ENCODE measurements at regions not wholly inside any gene's neighbourhood (a gene's known extent, or its start where the extent isn't known, plus 50 kb on each side); places are given as distances from the start of the nearest gene placed in this dataset.

DNA sequence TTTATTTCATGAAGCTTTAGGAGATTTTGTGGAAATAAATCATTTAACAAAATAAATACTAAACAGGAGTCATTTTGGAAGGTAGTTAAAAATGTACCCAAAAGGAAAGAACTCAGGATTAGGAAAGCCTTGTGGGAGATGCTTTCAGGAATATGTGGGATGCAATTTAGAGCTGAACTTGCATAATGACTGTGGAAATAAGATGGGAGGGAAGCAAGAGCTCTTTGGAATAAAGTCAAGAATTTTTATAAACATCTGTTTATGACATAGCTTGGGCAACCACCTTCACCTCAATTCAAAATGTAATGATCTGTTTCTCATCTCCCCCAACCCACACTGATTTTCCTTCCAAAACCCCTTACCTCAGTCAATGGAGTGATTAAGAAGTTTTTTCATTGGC is 623.8 kb downstream of the FAT4 start:
- no peak overlapping the region for H3K4me3 ChIP-seq (ENCODE audit: low read length)
- DNase-seq (ENCODE audit: low read depth): peak; percentile 75
- TF ChIP-seq, protein P1, sequence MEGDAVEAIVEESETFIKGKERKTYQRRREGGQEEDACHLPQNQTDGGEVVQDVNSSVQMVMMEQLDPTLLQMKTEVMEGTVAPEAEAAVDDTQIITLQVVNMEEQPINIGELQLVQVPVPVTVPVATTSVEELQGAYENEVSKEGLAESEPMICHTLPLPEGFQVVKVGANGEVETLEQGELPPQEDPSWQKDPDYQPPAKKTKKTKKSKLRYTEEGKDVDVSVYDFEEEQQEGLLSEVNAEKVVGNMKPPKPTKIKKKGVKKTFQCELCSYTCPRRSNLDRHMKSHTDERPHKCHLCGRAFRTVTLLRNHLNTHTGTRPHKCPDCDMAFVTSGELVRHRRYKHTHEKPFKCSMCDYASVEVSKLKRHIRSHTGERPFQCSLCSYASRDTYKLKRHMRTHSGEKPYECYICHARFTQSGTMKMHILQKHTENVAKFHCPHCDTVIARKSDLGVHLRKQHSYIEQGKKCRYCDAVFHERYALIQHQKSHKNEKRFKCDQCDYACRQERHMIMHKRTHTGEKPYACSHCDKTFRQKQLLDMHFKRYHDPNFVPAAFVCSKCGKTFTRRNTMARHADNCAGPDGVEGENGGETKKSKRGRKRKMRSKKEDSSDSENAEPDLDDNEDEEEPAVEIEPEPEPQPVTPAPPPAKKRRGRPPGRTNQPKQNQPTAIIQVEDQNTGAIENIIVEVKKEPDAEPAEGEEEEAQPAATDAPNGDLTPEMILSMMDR (conservative IDR thresholded peaks at IDR 0.05; ENCODE audit: low read length): no peak

DNA sequence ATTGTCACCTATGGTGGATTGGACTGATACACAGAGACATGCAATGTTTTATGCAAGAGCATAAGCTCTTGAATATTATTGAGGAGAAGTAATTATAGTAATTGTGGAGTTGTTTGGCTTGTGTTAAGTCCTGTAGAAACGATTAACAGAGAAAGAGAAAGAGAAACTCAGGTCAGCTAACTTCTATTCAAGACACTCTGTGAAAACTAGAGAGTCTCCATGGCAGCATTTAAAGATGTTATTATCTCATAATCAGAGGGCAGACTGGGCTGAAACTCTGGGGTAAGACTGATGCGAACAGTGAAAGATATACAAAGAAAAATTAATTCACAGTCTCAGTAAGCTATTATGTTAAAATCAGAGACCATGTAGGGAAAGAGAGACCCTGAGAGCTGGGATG is 625.7 kb downstream of the FAT4 start:
- no peak overlapping the region for H3K4me3 ChIP-seq (ENCODE audit: low read length)
- DNase-seq (ENCODE audit: low read depth): no peak
- TF ChIP-seq, protein P1 (conservative IDR thresholded peaks at IDR 0.05; ENCODE audit: low read length): no peak

DNA sequence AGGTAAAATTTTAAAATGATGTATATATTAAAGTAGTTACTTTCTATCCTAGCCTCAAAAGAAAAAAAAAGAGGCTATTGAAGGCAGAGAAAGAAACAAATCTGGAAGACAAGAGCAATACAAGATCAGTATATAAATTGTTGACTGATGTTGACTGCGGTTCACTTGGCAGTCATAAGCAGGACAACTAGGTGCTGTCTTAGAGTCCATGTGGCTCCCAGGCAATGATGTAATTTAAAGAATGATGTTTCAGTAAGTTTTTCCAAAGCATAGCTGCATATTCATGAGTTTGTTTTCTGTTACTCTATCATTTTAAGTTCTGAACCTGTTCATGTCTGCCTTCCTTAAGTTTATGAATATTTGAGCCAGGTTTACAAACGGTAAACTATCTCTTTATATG is 630.2 kb downstream of the FAT4 start:
- no peak overlapping the region for H3K4me3 ChIP-seq (ENCODE audit: low read length)
- TF ChIP-seq, protein P1 (conservative IDR thresholded peaks at IDR 0.05; ENCODE audit: low read length): no peak
- peak; percentile 12 for DNase-seq (ENCODE audit: low read depth)

DNA sequence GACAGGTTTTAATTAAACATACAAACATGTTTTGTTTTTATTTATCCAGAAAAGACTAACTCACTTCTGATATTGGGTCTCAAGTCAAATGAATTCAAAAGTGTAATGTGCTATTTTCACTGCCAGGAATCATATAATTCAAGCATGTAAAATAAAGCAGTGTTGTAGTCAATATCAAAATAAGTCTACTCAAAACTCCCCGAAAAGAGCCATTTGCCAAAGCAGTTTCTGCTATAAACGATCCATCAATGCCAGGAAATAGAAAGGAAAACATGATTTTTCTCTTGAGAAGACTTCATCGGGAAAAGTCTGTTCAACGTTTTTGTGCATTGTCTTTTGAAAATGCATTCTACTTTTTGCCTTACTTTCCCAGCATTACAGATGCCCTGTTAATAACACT is 633.3 kb downstream of the FAT4 start:
- TF ChIP-seq, protein P1 (conservative IDR thresholded peaks at IDR 0.05; ENCODE audit: low read length): no peak
- no peak overlapping the region for H3K4me3 ChIP-seq (ENCODE audit: low read length)
- no peak for DNase-seq (ENCODE audit: low read depth)

DNA sequence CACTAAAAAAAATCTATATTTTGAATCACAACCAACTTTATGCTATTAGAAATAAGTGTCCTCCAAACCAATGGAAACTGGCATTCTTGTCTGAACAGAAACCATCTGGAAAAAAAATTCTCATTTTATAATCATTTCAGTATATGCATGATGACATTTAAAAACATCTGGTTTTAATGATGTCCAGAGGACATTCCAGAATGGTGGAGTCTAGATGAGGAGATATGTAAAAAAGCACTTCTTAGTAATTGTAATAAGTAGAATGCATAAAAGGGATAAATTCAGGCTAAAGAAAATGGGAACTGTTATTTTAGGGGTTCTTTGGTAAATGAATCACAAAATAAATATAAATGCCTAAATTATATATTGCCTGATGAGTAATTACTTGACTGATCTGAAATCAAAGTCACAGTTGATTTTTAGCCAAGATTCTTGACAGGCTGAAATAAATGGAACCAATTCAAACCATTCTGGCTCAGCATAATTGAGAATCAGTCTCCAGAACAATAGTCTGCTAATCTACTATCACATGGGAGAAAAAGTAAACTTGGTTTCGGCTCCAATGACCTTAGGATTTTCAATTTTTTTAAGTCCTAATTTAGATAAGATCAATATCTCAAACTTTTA is 636.6 kb downstream of the FAT4 start:
- DNase-seq (ENCODE audit: low read depth): peak; percentile 86
- TF ChIP-seq, protein P1 (conservative IDR thresholded peaks at IDR 0.05; ENCODE audit: low read length): no peak
- no peak overlapping the region for H3K4me3 ChIP-seq (ENCODE audit: low read length)

DNA sequence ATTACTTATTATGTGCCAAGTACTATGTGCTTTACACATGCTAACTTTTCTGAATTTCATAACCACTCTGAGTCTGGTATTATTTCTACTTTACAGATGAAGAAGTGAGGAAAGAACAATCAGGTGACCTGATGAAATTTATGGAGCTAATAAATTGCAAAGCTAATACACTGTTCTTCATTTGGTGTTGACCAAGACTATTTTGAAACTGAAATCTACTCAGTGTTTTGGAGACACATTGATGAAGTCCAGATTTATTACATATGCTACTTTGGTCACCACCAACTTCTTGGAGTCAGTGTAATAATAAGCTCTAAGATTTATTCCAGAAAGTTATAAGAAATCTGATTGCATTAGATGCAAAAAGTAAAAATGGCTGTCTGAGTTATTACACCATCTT is 637.9 kb downstream of the FAT4 start:
- no peak overlapping the region for H3K4me3 ChIP-seq (ENCODE audit: low read length)
- TF ChIP-seq, protein P1 (conservative IDR thresholded peaks at IDR 0.05; ENCODE audit: low read length): no peak
- DNase-seq (ENCODE audit: low read depth): peak; percentile 57

DNA sequence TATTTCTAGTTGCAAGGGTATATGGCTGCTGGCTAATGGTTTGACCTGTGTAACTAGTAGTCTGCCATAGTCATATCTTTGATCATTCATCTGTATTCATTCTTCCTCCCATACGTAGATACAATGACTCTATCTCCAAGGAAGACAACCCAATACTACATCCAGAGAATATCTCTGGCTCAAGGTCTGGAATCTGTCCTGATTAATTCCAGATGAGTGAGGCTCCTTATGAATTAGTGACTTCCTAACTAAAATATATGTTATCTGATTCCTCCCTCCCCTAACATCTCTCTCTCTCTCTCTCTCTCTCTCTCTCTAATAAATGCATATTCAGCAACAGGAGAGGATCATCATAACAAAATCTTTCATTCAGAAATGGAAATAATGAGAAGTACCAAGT is 641.5 kb downstream of the FAT4 start:
- no peak overlapping the region for H3K4me3 ChIP-seq (ENCODE audit: low read length)
- TF ChIP-seq, protein P1 (conservative IDR thresholded peaks at IDR 0.05; ENCODE audit: low read length): no peak
- DNase-seq (ENCODE audit: low read depth): peak; percentile 22
